GM06990 (cell line): ENCODE measurements at regions not wholly inside any gene's neighbourhood (a gene's known extent, or its start where the extent isn't known, plus 50 kb on each side); places are given as distances from the start of the nearest gene placed in this dataset.

Experiments
- DNase-seq: peaks from one replicate; pipeline ENCODE4 v3.0.0-alpha.2; 2011; ENCODE audit not compliant: insufficient read length; ENCODE audit errors: extremely low read depth
- H3K27me3 ChIP-seq: replicated peaks from 2 replicates; pipeline ENCODE4 v1.6.0; 2011; ENCODE audit warnings: low read length; ENCODE audit not compliant: control insufficient read depth, insufficient read depth
- H3K36me3 ChIP-seq: 2 replicates; pipeline ENCODE4 v1.5.1; 2011; ENCODE audit warnings: low read length; ENCODE audit not compliant: control insufficient read depth, insufficient read depth
- H3K4me3 ChIP-seq: replicated peaks from 2 replicates; pipeline ENCODE4 v1.5.1; 2011; ENCODE audit warnings: low read depth, mild to moderate bottlenecking, control low read depth, low read length
- CTCF ChIP-seq: IDR thresholded peaks from 2 replicates; pipeline ENCODE4 v1.5.1; 2011; ENCODE audit warnings: low read length, control low read depth, mild to moderate bottlenecking, inconsistent platforms; ENCODE audit not compliant: insufficient read depth, poor library complexity, severe bottlenecking

GRCh38 chr4:42719257-42719656 is 62.4 kb upstream of the ATP8A1 start:
- no peaks in the 10 kb centered on the region for H3K36me3 ChIP-seq
- no peak for DNase-seq
- H3K27me3 ChIP-seq: no peaks in the 10 kb centered on the region
- TF ChIP-seq CTCF: no peak
- no peak overlapping the region for H3K4me3 ChIP-seq

DNA sequence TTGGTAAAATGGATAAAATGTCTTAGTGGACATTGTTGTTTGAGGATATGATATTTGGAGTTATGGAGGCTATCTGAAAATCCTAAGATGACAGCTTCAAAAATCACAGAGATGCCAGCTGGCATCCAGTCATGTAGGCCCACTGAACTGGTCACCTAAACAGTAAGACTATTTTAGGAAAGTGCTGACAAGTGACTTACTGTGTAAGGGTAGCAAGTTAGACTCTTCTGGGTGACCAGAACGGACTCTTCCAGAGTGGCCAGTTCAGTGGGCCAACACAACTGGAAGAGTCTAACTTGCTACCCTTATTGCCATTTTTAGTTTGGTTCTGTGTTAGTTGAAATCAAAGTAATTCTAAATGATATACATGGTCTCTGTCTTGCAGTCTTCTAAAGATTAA is 61.4 kb upstream of the ATP8A1 start:
- H3K36me3 ChIP-seq: no peaks in the 10 kb centered on the region
- DNase-seq: no peak
- no peak for TF ChIP-seq CTCF
- H3K27me3 ChIP-seq: no peaks in the 10 kb centered on the region
- no peak overlapping the region for H3K4me3 ChIP-seq

DNA sequence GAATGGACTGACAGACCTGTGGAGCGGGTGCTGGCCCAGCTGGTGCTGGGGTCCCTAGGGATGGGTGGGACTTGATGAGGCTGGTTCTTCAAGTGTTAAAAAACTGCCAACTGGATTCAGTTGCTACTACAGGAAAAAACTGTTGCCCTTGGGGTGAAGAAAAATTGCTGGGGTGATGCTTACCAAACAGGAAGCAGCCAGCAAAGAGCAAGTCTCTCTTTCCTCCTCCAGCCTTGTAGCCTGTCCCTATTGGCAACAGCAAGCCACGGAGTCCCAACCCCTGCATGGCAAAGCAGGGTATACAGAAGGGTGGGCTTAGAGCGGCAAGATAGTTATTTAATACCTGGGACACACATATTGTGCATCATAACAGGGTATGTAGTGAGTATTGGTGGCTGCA is 60.1 kb upstream of the ATP8A1 start:
- no peak for DNase-seq
- Histone ChIP-seq H3K27me3 (no peaks in the 10 kb centered on the region), H3K36me3 (no peaks in the 10 kb centered on the region), H3K4me3 (no peak overlapping the region)
- no peak for TF ChIP-seq CTCF

DNA sequence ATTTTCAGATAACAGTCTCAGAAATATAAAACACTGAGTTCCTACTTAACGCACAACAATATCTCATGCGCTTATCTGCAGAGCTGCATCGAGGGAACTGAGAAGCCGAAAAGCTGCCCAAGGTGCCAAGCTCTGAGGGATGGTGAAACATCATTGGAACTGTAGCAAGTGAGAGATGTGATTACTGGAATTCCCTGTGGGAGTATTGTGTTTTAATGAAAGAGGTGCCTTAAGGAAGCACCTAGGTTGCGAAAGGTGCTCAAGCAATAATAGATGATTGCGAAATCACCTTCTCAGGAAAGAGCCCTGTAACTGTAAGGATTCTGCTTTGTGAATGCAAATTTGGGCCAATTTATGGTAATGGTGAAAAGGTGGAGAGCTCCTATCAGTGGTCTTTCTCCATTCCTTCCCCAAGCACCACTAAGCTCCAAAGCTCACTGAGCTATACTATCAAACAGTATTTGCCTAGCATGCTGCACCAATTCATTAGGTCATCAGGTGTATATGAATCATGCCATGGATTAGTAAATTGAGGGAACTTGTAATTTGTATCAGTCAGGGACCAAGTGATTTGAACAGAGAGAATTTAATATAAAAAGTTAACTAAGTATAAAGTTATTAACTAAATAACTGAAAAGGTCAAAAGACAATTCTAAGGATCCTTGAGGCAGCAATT is 59.0 kb upstream of the ATP8A1 start:
- Histone ChIP-seq H3K27me3 (no peaks in the 10 kb centered on the region), H3K36me3 (no peaks in the 10 kb centered on the region), H3K4me3 (no peak overlapping the region)
- TF ChIP-seq CTCF: no peak
- no peak for DNase-seq

DNA sequence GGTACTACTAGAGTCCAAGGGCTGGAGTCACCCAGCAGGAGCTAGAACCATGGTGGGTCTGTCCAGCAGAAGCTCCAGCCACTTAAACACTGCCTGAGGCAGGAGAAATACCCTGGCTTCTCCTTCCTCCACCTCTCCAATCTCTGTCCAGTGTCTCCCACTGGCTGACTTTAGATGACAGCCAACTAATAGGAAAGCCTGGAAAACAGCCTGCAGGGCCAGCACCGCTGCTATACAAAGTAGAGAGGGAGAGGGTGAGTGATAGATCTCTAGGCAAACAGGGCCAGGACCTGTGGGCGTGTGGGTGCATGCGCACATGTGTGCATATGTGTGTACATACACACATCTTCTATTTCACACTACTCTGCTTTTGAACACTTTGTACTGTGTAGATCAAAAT is 56.5 kb upstream of the ATP8A1 start:
- DNase-seq: no peak
- no peaks in the 10 kb centered on the region for H3K27me3 ChIP-seq
- no peak for TF ChIP-seq CTCF
- H3K4me3 ChIP-seq: no peak overlapping the region
- no peaks in the 10 kb centered on the region for H3K36me3 ChIP-seq

DNA sequence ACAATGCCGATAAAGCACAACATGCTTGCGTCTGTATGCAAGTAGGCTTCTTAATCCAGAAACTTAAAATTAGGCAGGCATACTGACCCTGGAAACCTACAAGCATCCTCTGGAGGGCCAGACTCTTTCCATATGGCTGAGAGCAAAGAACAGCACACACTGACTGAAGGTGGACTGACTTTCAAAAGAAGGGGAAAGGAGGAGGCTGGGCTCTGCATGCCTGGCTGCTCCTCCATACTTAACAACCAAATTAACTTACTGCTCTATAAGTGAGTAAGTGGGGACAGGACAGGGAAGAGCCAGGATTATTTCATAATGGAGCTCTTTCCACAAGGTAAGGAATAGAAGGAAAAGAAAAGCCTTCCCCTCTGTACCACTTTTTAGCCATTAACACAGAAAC is 55.9 kb upstream of the ATP8A1 start:
- no peaks in the 10 kb centered on the region for H3K27me3 ChIP-seq
- TF ChIP-seq CTCF: no peak
- DNase-seq: no peak
- no peak overlapping the region for H3K4me3 ChIP-seq
- no peaks in the 10 kb centered on the region for H3K36me3 ChIP-seq
